ENCODE measurements at regions not wholly inside any gene's neighbourhood (a gene's known extent, or its start where the extent isn't known, plus 50 kb on each side); places are given as distances from the start of the nearest gene placed in this dataset.
"Not testable (repeated sequence)": the region's sequence is repeated elsewhere in the genome, so short reads cannot be mapped to it uniquely, and the experiment has no call there.

GRCh38 chr3:177339220-177339703 lies 142.0 kb upstream of the TBL1XR1 start:
- DNase-seq: not testable (repeated sequence)

DNA sequence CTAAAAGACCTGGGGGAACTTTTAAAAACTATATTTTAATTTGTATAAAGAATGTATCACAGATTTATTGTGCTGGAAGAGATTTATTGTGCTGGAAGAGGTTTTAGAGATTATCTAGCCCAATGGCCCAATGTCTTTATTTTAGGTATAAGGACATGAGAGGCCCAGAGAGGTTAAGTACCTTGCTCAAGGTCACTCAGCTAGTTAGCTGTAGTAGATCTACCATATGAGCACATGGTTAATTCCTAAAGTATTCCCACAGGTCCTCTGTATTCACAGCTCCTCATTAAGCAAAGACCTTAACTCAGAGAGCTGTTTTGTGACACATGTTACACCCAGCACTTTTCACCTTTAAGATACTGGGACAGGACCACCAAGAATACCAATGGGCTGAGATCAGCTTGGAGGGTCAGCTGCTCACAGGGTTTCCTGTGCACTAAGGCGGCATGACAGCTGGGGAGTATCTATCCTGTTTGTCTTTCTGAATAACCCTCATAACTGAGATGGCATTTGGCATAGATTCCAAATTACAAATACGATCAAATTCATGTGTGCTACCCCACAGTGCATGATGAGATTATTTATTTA lies 143.1 kb upstream of the TBL1XR1 start:
- no peak for DNase-seq

DNA sequence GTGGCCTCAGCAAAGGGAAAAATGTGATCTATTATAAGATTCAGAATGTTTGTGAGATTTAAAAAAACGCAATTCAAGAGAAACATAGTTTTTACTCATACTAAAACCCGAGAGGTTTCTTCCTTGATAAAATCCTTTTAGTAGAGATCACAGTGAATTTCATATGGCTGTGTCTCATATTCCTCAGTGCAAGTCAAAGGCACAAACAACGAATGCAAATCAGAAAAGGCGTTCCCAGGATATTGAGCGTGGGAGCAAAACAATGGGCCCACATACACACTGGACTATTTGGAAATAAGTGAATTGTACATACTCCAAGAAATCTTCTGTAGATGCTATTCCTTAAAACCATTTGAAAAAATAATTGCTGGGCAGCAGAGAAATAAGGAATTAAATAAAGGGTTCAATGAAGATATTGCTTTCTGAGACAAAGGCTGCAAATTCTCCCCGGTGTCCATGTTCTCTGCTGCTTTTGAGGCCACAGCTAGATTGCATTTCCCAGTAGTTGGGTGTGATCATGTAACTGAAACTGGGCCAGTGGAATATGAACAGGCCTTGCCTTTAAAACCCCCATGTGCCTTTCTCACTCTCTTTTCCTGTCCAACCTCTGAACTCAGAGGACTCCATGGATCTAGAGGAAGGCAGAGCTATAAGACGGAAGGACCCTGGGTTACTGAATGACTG lies 144.6 kb upstream of the TBL1XR1 start:
- no peak for DNase-seq

DNA sequence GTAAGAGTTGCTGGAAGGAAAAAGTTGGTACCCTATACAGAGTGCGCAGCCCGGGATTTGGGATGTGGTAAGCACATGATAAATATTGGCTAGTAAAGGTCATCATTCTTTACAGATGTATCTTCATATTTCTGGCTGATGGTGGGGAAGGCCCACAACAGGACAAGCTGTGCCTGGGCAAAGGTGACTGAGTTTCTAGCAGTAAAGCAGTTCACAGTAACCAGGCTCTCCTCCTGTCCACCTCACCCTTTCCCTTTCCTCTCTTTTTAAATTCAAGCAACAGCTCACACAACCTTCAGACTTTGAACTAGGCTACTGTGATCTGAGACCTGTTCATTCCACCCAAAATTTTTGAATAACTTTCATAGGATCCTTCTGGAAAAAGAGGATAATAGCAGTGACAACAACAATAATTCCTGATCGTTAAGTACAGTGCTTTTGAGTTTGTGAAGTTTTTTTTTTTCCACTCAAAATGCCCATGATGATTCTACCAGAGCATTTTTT lies 145.9 kb upstream of the TBL1XR1 start:
- no peak for DNase-seq

DNA sequence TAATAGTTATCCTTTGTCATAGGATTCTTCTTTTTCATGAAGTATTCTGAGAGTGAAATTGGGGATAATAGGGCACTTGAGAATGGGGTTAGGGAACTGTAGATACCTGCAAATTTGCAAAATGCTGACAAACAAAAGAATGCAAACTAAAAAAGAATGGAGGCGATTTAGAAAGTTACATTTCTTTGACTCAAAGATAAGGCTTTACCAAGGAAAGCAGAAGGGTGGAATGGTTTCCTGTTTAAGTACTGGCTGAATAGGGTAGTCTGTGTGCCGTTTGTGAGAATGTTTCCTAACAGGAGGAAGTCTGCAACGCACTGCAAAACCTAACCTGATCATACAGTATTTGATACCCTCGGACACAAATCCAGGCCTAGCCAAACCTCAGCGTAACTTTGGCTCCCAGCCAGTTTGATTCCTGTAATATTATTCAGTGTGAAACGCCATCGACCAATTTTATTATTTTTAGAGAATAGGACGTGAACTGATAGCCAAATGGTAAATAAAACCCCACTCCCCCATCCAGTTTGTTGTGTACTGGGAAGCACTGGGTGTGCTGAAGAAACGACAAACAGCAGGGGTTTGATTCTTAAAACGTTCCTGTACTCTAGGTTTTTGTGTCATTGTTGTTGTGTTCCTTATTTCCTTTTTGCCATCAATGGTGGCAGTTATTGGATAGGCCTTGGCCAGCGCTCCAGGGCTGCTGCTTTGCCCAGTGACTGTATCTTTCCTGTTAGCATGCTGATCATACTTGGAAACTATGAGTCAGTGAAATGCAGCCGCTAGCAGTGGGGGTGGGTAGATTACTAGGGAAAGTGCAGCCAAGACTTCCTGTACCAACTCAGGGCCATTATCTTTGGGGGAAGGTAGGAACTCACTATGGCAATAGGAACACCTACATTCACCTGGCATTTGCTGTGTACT lies 148.0 kb upstream of the TBL1XR1 start:
- peak; percentile 64 to 65 for DNase-seq

GRCh38 chr3:177345973-177346503 lies 148.8 kb upstream of the TBL1XR1 start:
- DNase-seq: no peak

DNA sequence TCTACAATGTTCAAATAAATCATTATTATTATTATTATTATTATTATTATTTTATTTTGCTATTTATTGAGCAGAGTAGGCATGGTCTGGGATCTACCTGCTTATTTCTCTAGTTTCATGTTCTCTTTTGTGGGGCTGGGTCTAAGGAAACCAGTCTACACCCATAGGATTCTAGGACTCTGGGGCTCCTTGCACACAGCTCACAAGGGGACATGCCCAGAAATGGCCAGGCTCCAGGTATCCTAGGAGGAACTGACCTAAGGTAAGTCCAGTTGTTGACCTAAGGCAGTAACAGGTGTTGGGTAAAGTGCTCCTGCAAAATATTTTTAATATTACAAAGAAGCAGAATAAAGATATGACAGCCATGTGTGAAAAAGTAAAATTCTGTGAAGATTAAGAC lies 149.6 kb upstream of the TBL1XR1 start:
- DNase-seq: no peak

DNA sequence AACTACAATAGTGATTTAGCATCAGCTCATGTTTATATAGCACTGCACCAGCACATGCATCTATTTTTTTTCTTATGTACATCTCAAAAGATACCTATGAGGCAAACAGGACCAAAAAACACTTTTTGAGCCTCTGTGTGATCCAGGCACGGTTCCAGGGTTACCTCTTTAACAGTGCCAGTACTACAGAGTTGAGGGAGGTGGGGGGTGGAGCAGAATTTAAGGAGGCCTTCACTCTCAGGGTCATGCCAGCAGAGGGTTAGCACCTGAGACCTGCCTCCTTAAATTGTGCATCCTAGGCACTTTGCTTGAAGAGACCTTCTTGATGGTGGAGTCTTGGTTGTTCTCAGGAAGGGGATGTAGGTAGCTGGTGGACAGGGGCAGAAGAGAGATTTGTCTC lies 150.3 kb upstream of the TBL1XR1 start:
- no peak for DNase-seq

DNA sequence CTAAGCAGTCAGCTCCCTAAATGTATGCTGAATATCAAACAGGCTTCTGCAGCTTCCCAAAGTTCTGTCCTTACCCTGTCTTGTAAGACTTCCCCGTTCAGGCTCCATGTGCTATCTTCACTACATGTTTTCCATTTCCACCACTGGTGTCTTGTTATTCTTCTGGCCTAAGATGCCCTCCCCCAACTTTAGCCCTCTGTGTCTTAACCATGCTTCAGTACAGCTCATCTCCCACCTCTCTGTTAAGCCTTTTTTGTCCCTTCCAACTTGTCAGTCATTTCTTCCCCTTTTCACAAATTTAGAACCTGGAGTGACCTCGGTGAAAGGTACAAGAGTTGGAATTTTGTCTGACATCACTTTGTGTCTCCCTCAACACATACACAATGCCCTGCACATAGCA lies 151.7 kb upstream of the TBL1XR1 start:
- no peak for DNase-seq

DNA sequence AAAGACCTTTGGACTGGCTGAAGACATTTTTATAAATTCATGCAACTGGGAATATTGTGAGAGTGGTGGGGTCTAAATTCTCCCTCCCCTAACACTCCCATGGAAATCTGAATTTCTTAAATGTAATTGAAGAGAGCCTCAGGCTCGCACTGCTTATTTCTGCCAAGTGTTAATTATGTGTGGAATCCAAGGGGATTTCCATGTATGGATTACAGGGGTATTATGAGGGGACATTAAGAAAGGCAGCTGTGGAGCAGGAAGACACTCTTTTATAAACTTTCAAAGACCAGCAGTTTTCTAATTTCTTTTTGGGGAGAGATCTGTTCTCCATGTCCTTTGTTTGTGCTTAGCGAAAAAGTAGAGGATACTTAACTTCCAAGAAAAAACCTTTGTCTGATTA lies 152.1 kb upstream of the TBL1XR1 start:
- no peak for DNase-seq

DNA sequence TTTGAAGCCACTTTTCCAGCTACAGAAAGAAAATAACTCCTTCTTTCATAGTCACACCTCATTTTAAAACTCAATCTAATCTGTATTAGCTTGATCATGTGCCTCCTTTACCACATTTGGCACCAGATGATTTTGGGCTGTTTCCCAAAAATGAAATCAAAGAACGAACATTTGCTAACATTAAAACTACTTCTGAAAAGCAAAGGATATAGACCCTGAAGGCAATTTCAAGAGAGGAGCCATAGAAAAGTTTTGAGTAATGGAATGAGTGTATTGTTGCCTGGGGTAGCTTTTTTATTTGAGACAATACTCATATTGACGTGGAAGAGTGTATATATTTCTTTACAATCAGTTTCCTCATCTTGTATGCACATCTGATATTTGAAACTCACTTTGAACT lies 152.8 kb upstream of the TBL1XR1 start:
- DNase-seq: no peak

DNA sequence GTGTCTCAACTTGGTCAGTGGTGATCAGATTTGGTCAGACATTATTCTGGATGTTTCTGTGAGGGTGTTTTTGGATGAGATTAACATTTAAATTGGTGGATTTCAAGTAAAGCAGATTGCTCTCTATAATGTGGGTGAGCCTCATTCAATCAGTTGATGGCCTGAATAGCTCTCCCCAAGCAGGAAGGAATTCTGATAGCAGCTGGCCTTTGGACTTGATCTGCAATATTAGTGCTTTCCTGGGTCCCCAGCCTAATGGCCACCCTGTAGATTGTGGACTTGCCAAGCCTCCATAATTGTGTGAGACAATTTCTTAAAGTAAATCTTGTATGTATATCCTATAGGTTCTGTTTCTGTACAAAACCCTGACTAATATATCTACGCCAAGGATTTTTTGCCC lies 153.9 kb upstream of the TBL1XR1 start:
- no peak for DNase-seq

- DNase-seq: no peak
Measured at GRCh38 chr3:177351757-177352158, 154.5 kb upstream of the TBL1XR1 start.

GRCh38 chr3:177352424-177352823 lies 155.1 kb upstream of the TBL1XR1 start:
- DNase-seq: no peak

GRCh38 chr3:177353140-177353539 lies 155.9 kb upstream of the TBL1XR1 start:
- DNase-seq: no peak

DNA sequence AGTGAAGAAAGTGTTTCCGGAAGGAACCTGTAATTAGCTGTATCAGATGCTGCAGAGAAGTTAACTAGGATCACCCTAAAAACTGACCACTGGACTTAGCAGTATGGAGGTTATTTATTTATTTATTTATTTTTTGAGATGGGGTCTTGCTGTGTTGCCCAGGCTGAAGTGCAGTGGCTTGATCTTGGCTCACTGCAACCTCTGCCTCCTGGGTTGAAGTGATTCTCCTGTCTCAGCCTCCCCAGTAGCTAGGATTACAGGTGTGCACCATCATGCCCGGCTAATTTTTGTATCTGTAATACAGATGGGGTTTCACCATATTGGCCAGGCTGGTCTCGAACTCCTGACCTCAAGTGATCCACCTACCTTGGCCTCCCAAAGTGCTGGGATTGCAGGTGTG lies 156.6 kb upstream of the TBL1XR1 start:
- not testable (repeated sequence) for DNase-seq

- DNase-seq: no peak
Measured at GRCh38 chr3:177354466-177354865, 157.2 kb upstream of the TBL1XR1 start.

DNA sequence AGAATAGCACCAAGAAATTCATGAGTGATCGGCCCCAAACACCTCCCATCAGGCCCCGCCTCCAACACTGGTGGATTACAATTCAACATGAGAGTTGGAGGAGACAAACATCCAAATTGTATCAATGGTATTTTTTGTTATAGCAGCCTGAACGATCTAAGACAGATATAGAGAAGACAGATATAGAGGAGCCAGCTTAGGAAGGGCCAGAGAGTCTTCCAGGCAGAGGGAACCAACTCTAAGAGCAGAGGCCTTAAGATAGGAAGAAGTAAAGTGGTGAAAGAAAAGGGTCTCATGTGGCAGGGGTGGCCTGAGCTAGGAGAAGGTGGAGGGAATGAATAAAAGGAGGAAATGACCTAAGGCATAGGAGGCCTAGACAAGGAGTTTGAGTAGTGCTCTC lies 158.8 kb upstream of the TBL1XR1 start:
- DNase-seq: no peak

- DNase-seq: no peak
Measured at GRCh38 chr3:177356952-177357351, 159.7 kb upstream of the TBL1XR1 start.

DNA sequence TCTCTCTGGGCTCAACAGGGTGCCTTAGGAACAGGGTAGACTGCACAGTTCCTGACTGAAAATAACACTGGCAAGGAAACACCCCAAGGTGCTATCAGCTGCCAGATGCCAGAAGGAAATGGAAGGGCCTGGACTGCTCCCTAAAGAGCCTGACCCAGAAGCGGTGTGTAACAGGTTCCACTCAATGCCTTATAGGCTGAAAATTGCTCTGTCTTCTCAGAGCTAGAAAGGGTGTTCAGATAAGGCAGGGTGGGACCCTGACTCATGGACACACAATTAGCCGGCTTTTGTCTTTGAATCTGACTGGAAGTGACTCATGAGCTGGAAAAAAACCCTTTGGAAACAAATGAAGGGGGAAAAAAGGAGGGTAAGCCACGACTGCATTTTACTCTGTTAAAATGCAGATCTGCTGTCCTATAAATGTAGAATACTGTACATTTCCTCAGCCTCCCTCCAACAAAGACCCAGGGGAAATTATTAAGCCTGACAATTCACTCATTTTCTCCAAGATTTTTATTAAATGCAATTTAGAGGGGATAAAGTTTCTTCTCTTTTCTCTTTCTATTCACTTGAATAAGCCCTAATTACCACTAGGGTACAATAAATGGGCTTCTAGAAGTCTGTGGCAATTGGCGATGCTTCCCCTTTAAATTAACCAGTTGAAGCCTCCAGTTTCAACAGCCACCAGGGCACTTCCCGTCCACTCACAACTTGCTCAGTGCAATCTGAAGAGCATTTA lies 160.2 kb upstream of the TBL1XR1 start:
- DNase-seq: peak in 1 of 2 donors; percentile 15

DNA sequence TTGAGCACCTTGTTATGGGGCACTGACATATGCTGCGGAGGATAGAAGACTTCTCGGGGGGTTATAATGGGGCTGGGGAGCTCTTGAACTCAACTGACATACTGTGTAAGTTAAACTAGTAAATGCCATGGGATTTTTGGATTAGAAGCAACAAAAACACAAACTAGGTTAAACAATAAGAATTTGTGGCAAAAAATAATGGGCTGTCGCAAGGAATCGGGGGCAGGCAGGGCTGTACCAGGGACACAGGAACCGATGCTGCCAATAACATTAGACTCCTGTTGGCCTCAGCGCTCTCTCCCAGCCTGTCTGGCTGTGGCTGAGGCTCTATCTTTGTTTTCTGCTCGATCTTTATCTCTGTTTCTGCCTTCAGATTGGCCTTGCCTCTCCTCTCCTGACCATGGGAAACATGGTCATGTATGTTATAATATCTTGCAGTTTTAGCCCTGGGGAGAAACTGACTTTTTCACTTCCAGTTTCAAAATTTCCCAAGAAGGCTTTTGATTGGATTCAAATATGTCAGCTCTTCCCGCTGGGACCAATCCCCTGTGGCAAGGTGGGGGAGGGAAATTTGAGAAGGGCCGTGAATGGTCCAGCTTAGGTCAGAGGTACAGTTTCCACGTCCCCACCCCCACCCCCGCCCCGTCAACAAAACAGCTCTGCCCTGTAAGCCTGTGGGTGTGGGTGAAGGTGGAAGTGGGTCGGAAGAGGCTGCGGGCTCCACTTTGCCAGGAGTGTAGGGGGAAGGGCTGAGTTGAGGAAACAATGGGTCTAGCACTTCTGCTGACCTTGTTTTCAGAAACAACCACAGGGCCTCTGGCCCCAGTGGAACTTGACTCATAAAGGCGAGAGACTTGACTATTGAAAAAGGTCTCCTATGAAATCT lies 161.1 kb upstream of the TBL1XR1 start:
- DNase-seq: peak; percentile 50 to 52

Measured in hippocampal formation (tissue), 2 donors.